Kidney glomerular epithelial cell (primary cell): ENCODE measurements at regions not wholly inside any gene's neighbourhood (a gene's known extent, or its start where the extent isn't known, plus 50 kb on each side); places are given as distances from the start of the nearest gene placed in this dataset.
"Not testable (repeated sequence)": the region's sequence is repeated elsewhere in the genome, so short reads cannot be mapped to it uniquely, and the experiment has no call there.

ENCODE experiments used
- DNase-seq: peaks from one replicate; lab custom pipeline; 2025; lab: John Stamatoyannopoulos, UW

- no peak for DNase-seq
Observed at GRCh38 chr9:124084087-124084486, 72.5 kb downstream of the LHX2 start.

- DNase-seq: no peak
Observed at GRCh38 chr9:124087226-124087625, 75.7 kb downstream of the LHX2 start.

- DNase-seq: no peak
Observed at GRCh38 chr9:124088476-124088837, 76.9 kb downstream of the LHX2 start.

- not testable (repeated sequence) for DNase-seq
Observed at GRCh38 chr9:124089631-124090488, 78.3 kb downstream of the LHX2 start.

- DNase-seq: no peak
Observed at GRCh38 chr9:124098141-124098905, 86.8 kb downstream of the LHX2 start.

- no peak for DNase-seq
Observed at GRCh38 chr9:124099860-124100259, 88.3 kb downstream of the LHX2 start.

- no peak for DNase-seq
Observed at GRCh38 chr9:124101215-124101968, 89.8 kb downstream of the LHX2 start.

- DNase-seq: no peak
Observed at GRCh38 chr9:124101969-124102345, 90.4 kb downstream of the LHX2 start.

GRCh38 chr9:124102363-124102762, 90.8 kb downstream of the LHX2 start:
- no peak for DNase-seq

GRCh38 chr9:124105266-124105665, 93.7 kb downstream of the LHX2 start:
- no peak for DNase-seq

- no peak for DNase-seq
Observed at GRCh38 chr9:124108216-124108615, 96.6 kb downstream of the LHX2 start.

GRCh38 chr9:124110307-124110915, 98.8 kb downstream of the LHX2 start:
- peak; percentile 32 for DNase-seq

- no peak for DNase-seq
Observed at GRCh38 chr9:124116683-124117363, 105.3 kb downstream of the LHX2 start.

GRCh38 chr9:124118894-124119293, 107.3 kb downstream of the LHX2 start:
- DNase-seq: no peak

- no peak for DNase-seq
Observed at GRCh38 chr9:124120272-124120671, 108.7 kb downstream of the LHX2 start.

- no peak for DNase-seq
Observed at GRCh38 chr9:124121725-124122124, 110.2 kb downstream of the LHX2 start.

- DNase-seq: no peak
Observed at GRCh38 chr9:124122321-124122720, 110.8 kb downstream of the LHX2 start.

GRCh38 chr9:124122813-124123462, 111.4 kb downstream of the LHX2 start:
- DNase-seq: peak; percentile 11

GRCh38 chr9:124123621-124124020, 112.1 kb downstream of the LHX2 start:
- DNase-seq: not testable (repeated sequence)

- no peak for DNase-seq
Observed at GRCh38 chr9:124124729-124125650, 113.4 kb downstream of the LHX2 start.
